HAP-1 (cell line): ENCODE measurements at regions not wholly inside any gene's neighbourhood (a gene's known extent, or its start where the extent isn't known, plus 50 kb on each side); places are given as distances from the start of the nearest gene placed in this dataset.
A peak's percentile ranks its signal among the peaks of the same experiment; 100 is the strongest.

Source experiments
- DNase-seq, 2 experiments: peaks; one replicate each; pipeline ENCODE4 v3.0.0-alpha.2; 2016 to 2020; ENCODE audit warnings: low spot score in 2 of 2
- H3K27me3 ChIP-seq: fragments of 250-450 bp; sonication (Bioruptor Pico); 2 replicates; pipeline ENCODE4 v1.5.1; 2020; ENCODE audit warnings: low read depth, mild to moderate bottlenecking, moderate library complexity
- H3K36me3 ChIP-seq: fragments of 250-450 bp; sonication (Bioruptor Pico); replicated peaks from 2 replicates; pipeline ENCODE4 v1.5.1; 2020; ENCODE audit warnings: mild to moderate bottlenecking
- H3K4me1 ChIP-seq: fragments of 250-450 bp; sonication (Bioruptor Pico); 2 replicates; pipeline ENCODE4 v1.5.1; 2020; ENCODE audit warnings: mild to moderate bottlenecking
- H3K4me3 ChIP-seq: fragments of 250-450 bp; sonication (Bioruptor Pico); 2 replicates; pipeline ENCODE4 v1.5.1; 2020; ENCODE audit warnings: mild to moderate bottlenecking, moderate library complexity
- H3K9me3 ChIP-seq: fragments of 250-450 bp; sonication (Bioruptor Pico); 2 replicates; pipeline ENCODE4 v1.5.1; 2020; ENCODE audit warnings: mild to moderate bottlenecking, moderate library complexity
- in situ Hi-C: fragments of 300-500 bp; cut with MboI; formaldehyde crosslinking; loops from 3 replicates; pipeline ENCODE4 v1.14.3; 2020; ENCODE audit warnings: low sequenced_read_pairs, inconsistent platforms, mixed read lengths

DNA sequence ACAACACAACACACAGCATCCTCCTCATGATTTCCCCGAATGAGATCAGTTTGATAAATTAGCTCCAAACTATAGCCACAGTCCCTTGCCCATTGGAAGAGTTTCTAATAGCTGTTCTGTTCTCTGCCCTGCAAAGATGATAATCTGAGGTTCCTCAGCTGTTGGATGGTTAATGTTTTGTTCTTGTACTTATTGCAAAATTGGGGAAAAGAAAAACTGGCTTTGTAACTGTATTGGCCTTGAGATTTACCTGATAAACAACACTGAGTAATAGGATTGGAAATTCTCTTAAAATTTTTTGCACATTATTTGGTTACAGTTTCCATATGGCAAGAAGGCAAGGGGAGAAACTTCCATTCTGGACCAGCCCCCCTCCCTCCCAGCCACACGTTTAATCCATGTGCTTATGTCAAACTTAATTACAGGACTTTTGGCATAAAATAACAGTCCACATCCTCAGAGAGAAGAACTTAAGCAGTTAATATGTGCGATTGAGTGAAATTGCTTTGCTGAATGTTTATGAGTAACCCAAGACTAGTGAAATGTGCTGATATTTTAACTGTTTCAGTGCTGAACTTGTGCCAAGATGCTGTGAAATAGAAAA, 119.1 kb upstream of the ZFHX3 start:
- Histone ChIP-seq H3K27me3 (no peaks in the 10 kb centered on the region), H3K9me3 (no peaks in the 10 kb centered on the region), H3K36me3 (no peaks in the 10 kb centered on the region), H3K4me3 (no peak overlapping the region), H3K4me1 (peaks cover 20% of the 10 kb centered on the region)
- in situ Hi-C loops = no loop called here
- DNase-seq = no peak

DNA sequence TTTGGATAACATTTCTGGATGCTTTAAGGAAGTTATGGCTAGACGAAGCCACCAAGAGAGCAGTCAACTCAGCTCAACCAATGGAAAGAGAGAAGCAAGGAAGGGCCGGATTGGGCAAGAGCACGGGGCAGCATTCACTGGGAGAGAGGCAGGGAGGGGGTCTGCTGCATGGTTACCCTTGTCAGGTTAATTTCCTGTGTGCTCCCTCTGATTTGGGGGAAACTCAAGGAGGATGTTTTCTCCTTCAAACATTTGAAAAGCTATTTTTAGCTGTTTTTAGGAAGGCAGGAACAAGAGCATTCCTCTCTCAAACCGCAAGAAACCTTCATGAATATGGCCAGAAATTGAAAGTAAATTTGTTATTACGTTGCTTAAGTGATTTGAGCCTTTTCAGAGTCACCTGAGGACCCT, 118.5 kb upstream of the ZFHX3 start:
- Histone ChIP-seq H3K4me3 (no peak overlapping the region), H3K9me3 (no peaks in the 10 kb centered on the region), H3K36me3 (no peaks in the 10 kb centered on the region), H3K27me3 (no peaks in the 10 kb centered on the region), H3K4me1 (peaks cover 15% of the 10 kb centered on the region)
- in situ Hi-C loops = no loop called here
- DNase-seq = no peak

DNA sequence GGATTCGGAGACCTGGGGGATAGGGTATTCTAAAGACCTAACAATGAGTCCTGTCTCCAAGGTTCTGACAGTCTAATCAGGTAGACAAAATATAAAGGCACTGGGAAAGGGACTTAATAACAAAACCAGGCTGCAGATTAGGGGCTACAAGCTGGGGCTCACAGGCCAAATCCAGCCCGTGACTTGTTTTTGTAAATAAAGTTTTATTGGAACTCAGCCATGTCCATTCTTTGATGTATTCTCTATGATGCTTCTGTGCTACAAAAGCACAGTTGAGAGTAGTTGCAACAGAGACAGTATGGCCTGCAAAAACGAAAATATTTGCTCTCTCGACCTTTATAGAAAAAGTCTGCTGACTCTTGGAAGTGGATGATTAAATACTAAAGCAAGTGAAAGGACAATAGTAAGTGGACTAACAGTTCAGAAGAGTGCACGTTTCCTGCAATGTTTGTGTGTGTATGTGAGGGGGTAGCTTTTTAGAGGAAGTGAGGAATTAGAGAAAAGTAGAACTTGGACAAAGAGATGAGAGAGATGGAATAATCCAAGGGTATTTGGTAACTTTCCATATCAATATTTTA, 115.4 kb upstream of the ZFHX3 start:
- Histone ChIP-seq H3K27me3 (no peaks in the 10 kb centered on the region), H3K4me1 (peaks cover 12% of the 10 kb centered on the region), H3K9me3 (peaks cover 3% of the 10 kb centered on the region; the same call in 1 of the 2 replicates), H3K4me3 (no peak overlapping the region), H3K36me3 (no peaks in the 10 kb centered on the region)
- no peak for DNase-seq
- in situ Hi-C loops = no loop called here

DNA sequence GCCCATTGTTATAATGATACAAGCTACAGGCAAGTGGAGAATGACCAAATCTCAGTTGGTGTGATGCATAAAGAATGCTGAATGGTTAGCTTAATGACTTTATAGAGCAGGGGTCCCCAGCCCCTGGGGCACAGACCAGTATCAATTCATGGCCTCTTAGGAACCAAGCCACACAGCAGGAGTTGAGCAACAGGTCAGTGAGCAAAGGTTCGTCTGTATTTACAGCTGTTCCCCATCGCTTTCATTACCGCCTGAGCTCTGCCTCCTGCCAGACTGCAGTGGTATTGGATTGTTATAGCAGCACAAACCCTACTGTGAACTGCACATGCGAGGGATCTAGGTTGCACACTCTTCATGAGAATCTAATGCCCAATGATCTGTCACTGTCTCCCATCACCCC, 114.0 kb upstream of the ZFHX3 start:
- Histone ChIP-seq H3K4me3 (no peak overlapping the region), H3K9me3 (peaks cover 3% of the 10 kb centered on the region; the same call in 1 of the 2 replicates), H3K27me3 (no peaks in the 10 kb centered on the region), H3K4me1 (peaks cover 3% of the 10 kb centered on the region), H3K36me3 (no peaks in the 10 kb centered on the region)
- no peak for DNase-seq
- in situ Hi-C loops = no loop called here

DNA sequence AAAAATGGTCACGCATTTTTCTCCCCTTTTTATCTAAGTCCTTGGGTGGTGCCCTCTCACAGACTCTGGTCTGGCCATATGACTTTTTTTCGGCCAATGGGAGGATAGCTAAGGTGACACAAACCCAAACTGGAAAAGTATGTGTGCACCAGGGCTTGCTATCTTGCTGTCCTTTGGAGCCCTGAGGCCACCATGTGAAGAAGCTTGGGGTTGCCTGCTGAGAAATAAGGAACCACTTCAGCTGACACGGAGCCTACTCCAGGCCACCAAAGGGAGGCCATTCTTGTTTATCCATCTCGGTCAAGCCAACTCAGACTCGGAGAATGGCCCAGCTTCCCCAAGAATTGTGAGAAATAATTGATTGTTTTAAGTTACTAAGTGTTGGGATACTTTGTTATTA, 111.4 kb upstream of the ZFHX3 start:
- Histone ChIP-seq H3K27me3 (no peaks in the 10 kb centered on the region), H3K4me1 (peaks cover 3% of the 10 kb centered on the region), H3K4me3 (no peak overlapping the region), H3K36me3 (no peaks in the 10 kb centered on the region), H3K9me3 (peaks cover 3% of the 10 kb centered on the region; the same call in 1 of the 2 replicates)
- in situ Hi-C loops = no loop called here
- DNase-seq = no peak

DNA sequence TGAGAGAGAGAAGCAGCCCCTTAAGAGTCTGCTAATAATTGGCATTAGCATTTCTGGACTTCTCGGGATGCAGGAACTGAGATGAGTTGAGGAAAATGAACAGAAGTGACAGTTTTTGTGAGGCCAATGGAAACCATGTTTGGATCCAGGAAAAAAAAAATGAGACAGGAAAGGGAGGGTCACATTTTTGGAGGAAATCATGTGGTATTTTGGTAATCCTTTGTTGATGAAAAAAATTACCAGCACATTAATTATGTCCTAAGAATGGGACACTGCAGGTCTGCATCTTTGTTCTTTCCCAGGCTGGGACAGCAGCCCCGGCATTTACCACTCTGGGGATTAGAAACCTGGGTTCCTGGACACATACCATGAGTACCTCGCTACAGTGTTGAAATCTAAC, 109.9 kb upstream of the ZFHX3 start:
- peaks cover 3% of the 10 kb centered on the region; the same call in 1 of the 2 replicates for H3K9me3 ChIP-seq
- H3K36me3 ChIP-seq = no peaks in the 10 kb centered on the region
- in situ Hi-C loops = no loop called here
- H3K27me3 ChIP-seq = no peaks in the 10 kb centered on the region
- DNase-seq = no peak
- H3K4me1 ChIP-seq = peaks cover 6% of the 10 kb centered on the region
- no peak overlapping the region for H3K4me3 ChIP-seq

DNA sequence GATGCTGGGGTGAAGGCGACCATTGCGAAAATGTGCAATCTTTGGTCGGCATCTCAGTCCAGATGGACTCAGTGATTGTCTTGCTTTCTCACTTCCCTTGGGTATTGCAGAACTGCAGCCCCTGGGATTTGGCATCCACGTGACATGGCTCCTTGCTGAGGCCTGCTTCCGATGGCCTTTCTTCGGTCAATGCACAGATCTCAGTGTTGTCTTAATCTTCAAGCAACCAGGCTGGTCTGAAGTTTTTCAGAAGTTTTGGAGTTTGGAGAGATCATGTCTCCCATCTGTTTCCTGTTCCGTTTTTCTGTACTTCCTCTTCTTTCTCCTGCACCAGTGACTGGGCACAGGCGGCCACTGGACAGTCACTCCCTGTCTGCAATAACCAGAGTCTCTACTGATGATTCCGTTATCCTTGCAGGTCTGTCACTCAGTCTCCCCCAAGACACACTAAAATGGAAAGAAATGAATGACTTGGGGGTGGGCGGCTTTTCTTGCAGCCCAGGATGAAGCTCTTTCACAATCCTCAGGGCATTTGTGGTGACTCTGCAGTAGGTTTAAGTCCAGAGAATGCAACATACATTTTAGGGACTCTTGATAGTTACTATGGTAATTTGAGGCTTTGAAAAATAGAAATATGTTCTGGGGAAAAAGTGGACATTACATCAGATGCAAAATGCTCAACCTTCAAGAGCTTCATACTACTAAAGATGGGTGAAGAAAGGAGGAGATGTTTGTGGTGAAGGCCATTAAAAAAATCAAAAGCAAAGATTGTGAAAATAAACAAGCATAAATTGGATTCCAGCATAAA, 106.3 kb upstream of the ZFHX3 start:
- Histone ChIP-seq H3K36me3 (no peaks in the 10 kb centered on the region), H3K27me3 (no peaks in the 10 kb centered on the region), H3K9me3 (peaks cover 3% of the 10 kb centered on the region; the same call in 1 of the 2 replicates), H3K4me1 (peaks cover 11% of the 10 kb centered on the region), H3K4me3 (no peak overlapping the region)
- no peak for DNase-seq
- in situ Hi-C loops = no loop called here

DNA sequence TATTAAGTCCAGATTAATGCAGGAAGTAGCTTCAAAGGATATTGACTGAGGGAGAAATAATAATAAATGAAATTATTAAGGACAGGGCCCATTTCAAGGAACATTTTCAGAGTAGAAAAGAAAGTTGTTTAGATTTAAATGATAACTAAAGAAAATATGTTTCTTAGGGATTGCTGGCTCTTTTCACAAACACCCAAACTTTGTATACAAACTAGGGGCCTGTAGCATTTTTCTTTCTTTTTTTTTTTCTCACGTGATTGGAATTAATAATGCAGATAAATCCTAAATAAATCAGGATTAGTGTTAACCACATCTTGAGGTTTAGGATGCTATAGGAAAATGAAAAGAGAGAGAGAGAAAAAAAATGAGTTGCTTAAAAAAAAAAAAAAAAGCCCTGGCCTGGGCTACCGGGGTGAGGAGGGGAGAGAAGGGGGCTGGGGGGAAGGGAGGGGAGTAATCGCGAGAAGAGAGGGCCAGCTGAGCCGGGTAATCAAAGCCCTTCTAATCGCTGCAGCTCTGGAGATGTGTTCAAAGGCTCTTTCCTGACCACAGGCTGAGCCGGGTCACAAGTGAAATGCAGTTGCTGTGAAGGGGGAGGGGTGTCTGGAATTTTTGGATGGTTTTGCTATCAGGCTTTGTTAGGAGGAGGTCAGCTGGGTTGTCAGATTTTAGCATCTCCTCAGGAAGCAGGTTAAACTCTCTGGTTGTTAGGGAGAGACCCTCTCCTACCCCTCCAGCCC, 104.6 kb upstream of the ZFHX3 start:
- H3K4me1 ChIP-seq = peaks cover 9% of the 10 kb centered on the region
- DNase-seq = peak in 1 of 2 experiments; percentile 59
- H3K36me3 ChIP-seq = no peaks in the 10 kb centered on the region
- no peaks in the 10 kb centered on the region for H3K9me3 ChIP-seq
- in situ Hi-C loops = no loop called here
- H3K27me3 ChIP-seq = no peaks in the 10 kb centered on the region
- H3K4me3 ChIP-seq = no peak overlapping the region

DNA sequence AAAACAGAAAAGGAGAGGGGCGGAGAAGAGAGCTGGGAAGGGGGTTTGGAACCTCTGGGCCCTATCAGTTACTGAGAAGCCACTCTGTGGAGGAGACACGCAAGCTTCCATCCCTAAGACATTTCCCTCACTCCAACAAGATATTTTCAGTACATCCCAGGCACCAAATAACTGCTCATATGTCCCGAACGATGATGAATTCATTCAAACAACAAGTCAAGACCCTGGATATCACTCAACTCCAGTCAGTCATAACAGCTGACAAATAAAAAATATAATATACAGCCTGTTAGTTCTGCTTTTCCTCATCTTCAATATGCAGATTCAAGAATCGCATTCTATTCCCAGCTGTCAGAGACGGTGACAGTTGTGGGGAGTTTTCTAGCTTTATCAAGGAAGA, 104.0 kb upstream of the ZFHX3 start:
- Histone ChIP-seq H3K36me3 (no peaks in the 10 kb centered on the region), H3K4me1 (peaks cover 9% of the 10 kb centered on the region), H3K27me3 (no peaks in the 10 kb centered on the region), H3K4me3 (no peak overlapping the region), H3K9me3 (no peaks in the 10 kb centered on the region)
- in situ Hi-C loops = no loop called here
- no peak for DNase-seq

DNA sequence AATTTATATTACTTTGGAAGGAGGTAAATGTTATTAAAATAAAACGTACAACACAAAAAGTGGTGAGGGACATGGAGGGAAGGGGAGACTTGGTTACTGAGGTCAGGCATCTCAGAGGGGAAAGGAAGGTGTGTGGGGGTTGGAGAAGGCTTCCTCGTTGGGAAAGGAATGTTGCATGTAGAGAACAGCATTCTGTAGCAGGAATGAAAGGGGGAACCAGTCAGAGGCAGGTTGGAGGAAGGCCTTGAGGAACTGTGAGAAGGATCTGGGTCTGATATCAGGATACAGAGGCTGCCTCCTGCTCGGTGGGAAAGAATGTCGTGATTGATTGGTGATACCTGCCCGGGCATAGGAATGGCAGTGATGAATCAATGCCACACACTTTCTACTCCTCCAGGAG, 103.3 kb upstream of the ZFHX3 start:
- no peak for DNase-seq
- no peaks in the 10 kb centered on the region for H3K36me3 ChIP-seq
- no peak overlapping the region for H3K4me3 ChIP-seq
- H3K4me1 ChIP-seq = peaks cover 9% of the 10 kb centered on the region
- in situ Hi-C loops = no loop called here
- no peaks in the 10 kb centered on the region for H3K27me3 ChIP-seq
- H3K9me3 ChIP-seq = no peaks in the 10 kb centered on the region

DNA sequence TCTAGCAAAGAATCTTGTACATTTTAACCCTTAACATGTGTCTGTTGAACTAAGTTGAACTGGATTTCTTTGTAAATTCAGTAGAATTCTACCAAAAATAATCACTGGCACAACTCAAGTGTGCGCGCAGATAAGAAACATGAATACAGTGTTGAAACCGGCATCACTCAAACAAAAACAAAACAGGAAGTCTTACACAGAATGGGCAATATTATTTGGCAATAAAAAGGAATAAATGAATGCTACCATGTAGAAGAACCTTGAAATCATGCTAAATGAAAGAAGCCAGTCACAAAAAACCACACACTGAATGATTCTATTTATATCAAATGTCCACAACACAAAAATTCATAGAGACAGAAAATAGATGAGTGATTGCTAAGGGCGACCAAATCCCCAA, 102.9 kb upstream of the ZFHX3 start:
- Histone ChIP-seq H3K27me3 (no peaks in the 10 kb centered on the region), H3K9me3 (no peaks in the 10 kb centered on the region), H3K4me3 (no peak overlapping the region), H3K36me3 (no peaks in the 10 kb centered on the region), H3K4me1 (peaks cover 9% of the 10 kb centered on the region)
- in situ Hi-C loops = no loop called here
- no peak for DNase-seq

DNA sequence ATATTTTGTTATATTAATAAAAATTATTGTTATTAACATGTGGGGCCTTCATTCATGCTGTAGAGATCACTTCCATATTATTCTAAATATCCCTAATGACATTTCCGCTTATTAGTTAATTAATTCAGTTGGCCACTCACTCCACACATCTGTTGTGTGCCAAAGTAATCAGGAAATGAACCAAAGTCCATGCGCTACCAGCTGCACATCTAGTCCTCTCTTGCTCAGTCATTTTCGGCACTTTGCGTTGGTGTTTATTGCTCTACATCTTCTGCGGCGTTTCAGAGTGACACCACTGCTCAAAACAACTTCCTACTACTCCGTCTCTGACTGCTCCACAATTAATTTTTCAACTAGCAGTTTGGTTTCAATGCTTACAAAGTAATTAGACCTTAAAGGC, 101.4 kb upstream of the ZFHX3 start:
- no peaks in the 10 kb centered on the region for H3K9me3 ChIP-seq
- H3K27me3 ChIP-seq = no peaks in the 10 kb centered on the region
- in situ Hi-C loops = no loop called here
- peaks cover 9% of the 10 kb centered on the region for H3K4me1 ChIP-seq
- H3K36me3 ChIP-seq = no peaks in the 10 kb centered on the region
- no peak for DNase-seq
- H3K4me3 ChIP-seq = no peak overlapping the region

DNA sequence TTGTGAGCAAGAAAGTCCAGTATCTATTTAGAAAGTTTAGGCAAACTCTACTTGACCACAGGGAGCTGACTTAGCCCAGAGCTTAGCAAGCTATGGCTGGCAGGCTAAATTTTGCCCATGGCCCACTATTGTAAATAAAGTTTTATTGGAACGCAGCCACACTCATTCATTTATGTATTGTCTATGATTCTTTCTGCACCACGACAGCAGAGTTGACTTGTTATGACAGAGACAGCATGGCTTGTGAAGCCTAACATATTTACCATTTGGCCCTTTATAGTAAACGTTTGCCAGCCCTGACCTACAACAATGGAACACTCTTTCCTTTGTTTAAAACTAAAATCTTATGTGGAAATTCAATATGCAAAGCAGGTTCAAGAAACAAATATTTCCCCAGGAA, 100.0 kb upstream of the ZFHX3 start:
- no peak for DNase-seq
- Histone ChIP-seq H3K9me3 (no peaks in the 10 kb centered on the region), H3K4me3 (no peak overlapping the region), H3K4me1 (peaks cover 7% of the 10 kb centered on the region), H3K36me3 (no peaks in the 10 kb centered on the region), H3K27me3 (0 out of 2 replicates have a peak, but pooled peaks cover 2% of the 10 kb centered on the region)
- in situ Hi-C loops = no loop called here
